ENCODE measurements at regions not wholly inside any gene's neighbourhood (a gene's known extent, or its start where the extent isn't known, plus 50 kb on each side); places are given as distances from the start of the nearest gene placed in this dataset.
A peak's percentile ranks its signal among the peaks of the same experiment; 100 is the strongest.
"Not testable (repeated sequence)": the region's sequence is repeated elsewhere in the genome, so short reads cannot be mapped to it uniquely, and the experiment has no call there.

DNA sequence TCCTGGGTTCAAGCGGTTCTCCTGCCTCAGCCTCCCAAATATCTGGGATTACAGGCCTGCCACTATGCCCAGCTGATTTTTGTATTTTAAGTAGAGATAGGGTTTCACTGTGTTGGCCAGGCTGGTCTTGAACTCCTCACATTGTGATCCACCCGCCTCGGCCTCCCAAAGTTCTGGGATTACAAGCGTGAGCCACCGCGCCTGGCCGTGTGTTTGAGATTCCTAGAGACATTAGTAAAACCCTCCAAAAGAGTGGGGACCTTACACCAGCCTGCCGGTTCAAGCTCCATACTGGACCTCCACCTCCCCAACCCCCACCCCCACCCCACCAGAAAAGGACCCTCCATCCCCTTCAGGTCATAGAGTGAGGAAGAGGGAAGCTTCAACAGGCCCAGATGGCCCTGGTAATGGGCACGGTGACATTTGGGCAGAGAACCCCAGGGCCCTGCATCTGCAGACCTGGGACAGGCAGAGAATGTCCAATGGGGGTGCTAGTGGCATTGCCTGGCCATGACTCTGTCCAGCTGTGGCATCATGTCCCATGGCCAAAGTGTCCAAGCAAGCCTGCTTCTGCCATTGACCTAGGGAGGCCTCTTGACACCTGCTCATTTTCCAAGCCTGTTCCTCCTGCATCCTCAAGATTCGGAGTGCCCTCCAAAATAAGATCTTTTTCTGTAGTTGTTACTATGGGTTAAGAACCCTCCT, 108.9 kb upstream of the KLF13 start:
- DNase-seq (ENCODE audit: low spot score) (no peak), FAIRE-seq (no peak)

DNA sequence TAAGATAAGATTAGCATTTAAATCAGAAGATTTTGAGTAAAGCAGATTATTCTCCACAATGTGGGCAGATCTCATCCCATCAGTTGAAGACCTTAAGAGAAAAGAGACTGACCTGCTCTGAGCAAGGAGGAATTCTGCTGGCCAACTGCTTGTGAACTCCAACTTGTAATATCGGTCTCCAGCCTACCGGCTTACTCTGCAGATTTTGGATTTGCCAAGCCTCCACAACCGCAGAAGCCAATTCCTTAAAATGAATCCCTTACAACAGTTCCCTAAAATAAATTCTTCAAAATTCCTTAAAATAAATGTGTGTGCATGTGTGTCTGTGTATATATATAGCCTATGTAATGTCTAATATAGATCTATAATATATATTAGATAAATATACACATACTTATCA, 107.4 kb upstream of the KLF13 start:
- DNase-seq (ENCODE audit: low spot score) = no peak
- FAIRE-seq = no peak

DNA sequence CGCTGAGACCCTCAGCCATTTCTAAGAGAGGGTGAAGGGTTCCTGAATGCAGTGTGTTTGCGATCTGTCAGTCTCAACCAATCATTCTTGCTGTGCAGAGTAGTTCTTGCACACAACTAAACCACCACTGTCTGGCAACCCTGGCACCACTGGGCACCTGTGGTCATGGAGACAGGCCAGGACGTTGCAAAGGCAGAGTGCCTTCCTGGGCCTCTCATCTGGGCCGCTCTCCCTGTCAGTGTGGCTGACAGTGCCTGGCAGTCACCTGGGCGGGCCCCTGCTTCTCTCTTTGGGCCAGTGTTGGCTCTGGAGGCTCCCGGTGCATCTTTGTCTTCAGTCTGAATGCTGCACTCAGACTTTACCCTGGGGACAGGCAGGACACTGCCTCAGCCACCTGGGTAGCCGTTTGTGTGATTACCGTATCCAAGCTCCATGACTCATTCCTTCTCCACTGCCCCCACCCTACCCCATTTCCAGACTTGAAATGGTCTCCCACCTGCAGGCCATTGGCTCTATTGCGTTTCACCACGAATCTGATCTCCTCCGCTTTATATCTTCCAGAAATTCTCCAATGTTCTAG, 104.6 kb upstream of the KLF13 start:
- no peak for DNase-seq (ENCODE audit: low spot score)
- FAIRE-seq = no peak

DNA sequence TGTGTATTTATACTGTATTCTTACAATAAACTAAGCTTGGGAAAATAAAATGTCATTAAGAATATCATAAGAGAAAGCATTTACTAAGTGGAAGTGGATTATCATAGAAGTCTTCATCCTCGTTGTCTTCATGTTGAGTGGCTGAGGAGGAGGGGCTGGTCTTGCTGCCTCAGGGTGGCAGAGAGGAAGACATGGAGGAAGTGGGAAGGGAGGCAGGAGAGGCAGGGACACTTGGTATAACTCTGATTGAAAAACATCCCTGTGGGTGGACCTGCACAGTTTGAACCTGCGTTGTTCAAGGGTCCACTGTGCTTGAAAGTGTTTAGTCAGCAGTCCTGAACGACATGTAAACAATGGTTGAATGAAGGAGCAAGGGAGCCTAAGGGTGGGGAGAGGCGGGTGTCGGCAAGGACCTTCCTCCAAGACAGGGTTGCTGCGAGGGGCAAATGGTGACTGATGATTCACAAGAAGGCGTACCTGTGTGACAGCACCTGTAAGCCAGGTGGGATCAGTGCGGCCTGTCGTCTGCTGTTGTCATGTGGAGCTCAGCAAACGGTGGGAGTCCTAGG, 103.8 kb upstream of the KLF13 start:
- DNase-seq (ENCODE audit: low spot score) = no peak
- no peak for FAIRE-seq

DNA sequence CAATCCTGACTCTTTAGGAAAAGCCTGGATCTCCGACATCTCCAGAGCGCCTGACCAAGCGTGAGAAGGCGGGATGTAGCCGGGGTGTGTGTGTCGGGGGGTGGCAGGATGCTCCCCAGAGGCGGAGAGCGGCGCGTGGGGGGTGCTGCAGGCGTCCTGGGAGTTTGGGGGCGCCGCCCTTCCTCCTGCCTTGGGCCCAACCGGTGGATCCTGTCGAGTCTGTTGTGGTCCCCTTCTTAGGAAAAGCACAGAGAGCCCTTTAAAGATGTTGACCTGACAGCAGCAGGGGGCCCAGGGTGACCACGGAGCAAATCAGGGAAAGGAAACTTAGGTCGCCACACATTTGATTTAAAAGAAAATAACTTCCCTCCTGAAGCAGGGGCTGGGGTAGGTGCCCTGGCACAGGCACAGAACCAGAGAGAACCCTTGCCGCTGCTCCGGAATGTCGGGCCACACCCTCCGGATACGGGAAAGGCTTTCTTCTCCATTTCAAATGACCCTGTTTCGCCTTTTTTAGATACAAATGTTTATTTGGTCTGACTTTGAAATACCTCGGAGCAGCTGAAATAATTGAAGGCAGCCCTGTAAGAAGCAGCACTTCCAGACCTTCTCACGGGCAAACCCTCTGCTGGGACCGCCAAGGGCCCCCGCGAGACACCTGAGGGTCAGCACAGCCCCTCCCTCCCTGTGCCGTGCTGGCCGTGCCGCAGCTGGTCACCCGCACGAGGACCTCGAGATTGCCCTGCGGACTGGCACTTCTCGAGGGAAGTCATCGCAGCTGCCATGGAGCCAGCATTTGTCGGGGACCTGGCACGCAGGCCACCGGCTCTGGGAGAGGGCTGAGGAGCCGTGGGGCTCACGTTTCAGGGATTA, 102.9 kb upstream of the KLF13 start:
- FAIRE-seq = no peak
- no peak for DNase-seq (ENCODE audit: low spot score)

DNA sequence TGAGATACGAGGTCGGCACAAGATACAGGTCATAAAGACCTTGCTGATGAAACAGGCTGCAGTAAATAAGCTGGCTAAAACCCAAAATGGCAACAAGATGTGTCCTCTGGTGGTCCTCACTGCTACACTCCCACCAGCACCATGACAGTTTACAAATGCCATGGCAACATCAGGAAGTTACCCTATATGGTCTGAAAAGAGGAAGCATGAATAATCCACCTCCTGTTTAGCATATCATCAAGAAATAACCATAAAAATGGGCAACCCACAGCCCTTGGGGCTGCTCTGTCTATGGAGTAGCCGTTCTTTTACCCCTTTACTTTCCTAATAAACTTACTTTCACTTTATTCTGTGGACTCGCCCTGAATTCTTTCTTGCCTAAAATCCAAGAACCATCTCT, 102.0 kb upstream of the KLF13 start:
- DNase-seq (ENCODE audit: low spot score); FAIRE-seq: not testable (repeated sequence)

DNA sequence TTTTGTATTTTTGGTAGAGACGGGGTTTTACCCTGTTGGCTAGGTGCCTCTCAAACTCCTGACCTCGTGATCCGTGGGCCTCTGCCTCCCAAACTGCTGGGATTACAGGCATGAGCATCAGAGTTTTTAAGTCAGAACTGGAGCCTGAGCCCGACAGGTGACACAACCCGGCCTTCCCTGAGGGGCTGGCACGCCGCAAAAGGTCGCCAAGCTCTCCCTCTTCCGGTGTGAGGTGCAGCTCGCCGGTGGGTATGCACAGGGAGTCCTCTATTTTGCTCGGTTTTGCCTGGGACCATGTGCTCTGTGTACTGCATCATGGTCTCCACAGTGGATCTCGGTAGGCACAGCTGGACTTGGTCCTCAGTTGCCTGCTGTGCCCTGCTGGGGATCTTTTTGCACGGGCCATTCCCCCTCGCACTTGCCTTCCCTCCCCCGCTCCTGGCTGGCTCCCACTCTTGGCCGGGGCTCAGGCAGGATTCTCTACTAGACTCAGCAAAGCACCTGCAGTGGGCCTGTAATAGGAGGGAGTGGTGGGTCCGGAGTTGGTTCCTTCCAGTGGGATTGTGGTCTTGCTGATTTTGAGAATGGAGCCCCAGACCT, 101.2 kb upstream of the KLF13 start:
- DNase-seq (ENCODE audit: low spot score) (no peak), FAIRE-seq (no peak)

DNA sequence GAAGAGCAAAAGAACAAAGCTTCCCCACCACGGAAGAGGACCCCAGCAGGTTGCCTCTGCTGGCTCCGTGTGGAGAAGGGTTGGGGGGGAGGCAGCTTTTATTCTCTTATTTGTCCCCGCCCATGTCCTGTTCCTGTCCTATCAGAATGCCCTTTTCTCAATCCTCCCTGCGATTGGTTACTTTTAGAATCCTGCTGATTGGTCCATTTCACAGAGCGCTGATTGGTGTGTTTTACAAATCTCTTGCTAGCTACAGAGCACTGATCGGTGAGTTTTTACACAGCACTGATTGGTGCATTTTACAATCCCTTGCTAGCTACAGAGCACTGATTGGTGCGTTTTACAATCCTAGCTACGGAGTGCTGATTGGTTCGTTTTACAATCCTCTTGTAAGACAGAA, 100.6 kb upstream of the KLF13 start:
- DNase-seq (ENCODE audit: low spot score) = no peak
- FAIRE-seq = no peak

DNA sequence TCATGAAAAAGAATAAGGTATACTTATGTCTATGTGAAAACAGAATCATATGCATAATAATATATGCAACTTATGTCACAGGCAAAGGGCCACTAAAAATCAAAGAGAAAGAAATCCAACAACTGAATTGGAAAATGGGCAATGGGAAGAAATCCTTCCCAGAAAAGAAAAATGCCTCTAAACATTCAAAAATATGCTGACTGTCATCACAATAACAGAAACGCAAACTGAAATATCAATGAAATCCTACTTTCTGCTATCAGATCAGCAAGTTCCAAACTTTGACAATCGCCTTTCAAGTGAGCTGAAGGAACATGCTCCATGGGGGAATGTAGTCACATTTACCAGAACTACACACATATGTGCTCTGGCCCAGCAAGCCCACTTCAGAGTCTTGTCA, 99.4 kb upstream of the KLF13 start:
- DNase-seq (ENCODE audit: low spot score) = no peak
- FAIRE-seq = no peak

DNA sequence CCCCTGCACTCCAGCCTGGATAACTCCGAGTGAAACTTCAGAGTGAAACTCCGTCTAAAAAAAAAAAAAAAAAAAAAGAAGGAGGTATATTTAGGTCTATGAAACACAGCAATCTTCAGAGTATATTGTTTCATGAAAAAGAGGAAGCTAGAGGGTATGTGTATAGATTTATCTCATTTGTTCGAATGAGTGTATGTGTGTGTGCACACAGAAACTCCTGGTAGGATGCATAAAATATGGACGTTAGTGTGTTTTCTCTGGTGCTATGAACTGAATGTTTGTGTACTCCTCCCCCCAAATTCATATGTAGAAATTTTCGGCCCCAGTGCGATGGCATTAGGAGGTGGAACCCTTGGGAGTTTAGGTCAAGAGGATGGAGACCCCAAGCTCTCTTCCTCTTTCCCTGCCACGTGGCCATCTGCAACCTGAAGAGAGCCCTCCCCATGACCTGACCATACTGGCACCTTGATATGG, 98.6 kb upstream of the KLF13 start:
- DNase-seq (ENCODE audit: low spot score) (no peak), FAIRE-seq (no peak)

DNA sequence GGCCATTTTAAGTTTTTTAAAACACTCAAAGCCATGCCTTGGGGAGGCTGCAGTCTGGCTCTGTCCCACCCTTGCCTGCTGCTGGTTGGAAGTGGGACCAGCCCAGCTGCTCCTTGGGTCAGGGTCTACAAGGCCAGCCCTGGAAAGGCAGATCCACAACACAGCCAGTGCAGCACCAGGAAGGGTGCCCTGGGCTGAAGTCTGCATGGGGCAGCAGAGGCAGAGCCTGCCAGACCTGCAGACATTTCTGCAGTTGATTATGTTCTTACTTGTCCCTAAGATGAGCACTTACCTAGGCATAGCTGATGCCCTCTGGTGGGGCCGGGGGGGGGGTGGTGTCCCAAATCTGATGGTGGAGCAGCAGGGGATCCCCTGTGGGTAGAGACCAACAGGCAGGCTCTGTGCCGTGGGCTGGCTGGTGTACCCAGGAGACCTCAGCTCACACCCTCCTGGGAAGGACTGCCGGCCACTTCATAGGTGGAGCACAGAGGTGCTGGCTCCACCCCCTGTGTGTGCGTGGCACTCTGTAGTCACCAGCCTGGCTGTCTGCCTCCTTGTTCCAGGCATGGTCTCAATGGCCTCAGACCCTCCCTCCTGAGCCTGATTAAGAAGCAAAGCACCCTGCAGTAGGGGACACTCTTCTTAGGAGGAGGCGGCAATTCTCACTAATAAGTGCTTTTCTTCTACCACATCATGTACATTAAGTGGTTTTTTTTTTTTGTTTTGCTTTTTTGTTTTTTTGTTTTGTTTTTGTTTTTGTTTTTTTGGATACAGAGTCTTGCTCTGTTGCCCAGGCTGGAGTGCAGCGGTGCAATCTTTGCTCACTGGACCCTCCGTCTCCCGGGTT, 97.4 kb upstream of the KLF13 start:
- no peak for DNase-seq (ENCODE audit: low spot score)

DNA sequence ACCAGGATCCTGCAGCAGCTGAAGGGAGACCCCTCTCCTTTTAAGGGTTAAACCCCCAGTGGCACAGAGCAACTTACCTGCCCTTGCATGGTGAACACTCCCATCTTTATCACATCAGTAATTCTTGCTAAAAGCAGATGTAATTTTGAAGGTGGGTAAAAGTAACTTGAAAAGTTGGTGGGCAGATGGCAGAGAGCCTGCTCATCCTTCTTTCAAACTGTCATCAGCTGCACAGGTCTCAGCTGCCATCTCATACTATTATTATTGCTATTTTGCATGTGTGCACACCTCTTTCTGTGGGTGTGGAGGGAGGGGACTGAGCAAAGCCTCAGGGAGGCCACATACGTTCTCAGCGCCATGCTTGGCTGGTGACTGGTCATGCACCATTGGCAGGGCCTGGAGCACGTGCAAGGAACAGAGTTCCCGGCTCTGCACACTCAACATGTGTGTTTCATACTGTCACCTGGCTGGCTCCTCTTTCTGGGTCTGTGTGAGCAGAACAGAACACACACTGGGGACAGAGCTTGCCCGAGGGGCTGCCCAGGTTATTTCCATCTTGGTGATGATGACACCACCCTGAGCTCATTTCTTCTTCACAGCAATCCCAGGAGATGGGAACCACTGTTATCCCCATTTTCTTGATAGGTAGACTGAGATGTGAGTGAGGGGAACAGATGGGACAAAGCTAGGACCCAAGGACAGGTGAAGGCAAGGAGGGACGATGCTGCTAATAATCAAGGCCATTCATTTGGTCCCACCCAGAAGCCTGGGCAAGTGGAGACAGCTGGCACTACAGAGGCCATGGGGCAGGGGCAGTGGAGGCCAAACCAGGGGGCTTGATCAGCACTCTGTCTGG, 95.8 kb upstream of the KLF13 start:
- FAIRE-seq = no peak
- DNase-seq (ENCODE audit: low spot score) = no peak

More for the DNA sequence above, 97.4 kb upstream of the KLF13 start:
- FAIRE-seq = no peak

DNA sequence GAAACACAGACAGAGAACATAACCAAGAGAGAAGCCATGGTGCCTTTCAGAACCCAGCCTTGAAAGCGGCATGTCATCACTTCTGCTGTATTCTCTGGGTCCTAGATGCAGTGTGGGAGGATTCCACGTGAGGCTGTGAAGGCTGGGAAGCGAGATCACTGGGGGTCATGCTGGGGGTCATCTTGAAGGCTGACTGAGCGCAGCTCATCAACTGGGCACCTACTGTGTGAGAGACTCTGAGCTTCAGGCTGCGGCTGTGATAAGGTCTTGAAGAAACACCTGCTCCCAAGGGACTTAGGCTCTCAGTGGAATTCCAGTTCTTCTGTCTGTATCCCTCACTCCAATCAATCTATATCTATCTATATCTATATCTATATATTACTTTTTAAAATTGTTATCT, 91.8 kb upstream of the KLF13 start:
- FAIRE-seq (no peak), DNase-seq (ENCODE audit: low spot score) (no peak)

DNA sequence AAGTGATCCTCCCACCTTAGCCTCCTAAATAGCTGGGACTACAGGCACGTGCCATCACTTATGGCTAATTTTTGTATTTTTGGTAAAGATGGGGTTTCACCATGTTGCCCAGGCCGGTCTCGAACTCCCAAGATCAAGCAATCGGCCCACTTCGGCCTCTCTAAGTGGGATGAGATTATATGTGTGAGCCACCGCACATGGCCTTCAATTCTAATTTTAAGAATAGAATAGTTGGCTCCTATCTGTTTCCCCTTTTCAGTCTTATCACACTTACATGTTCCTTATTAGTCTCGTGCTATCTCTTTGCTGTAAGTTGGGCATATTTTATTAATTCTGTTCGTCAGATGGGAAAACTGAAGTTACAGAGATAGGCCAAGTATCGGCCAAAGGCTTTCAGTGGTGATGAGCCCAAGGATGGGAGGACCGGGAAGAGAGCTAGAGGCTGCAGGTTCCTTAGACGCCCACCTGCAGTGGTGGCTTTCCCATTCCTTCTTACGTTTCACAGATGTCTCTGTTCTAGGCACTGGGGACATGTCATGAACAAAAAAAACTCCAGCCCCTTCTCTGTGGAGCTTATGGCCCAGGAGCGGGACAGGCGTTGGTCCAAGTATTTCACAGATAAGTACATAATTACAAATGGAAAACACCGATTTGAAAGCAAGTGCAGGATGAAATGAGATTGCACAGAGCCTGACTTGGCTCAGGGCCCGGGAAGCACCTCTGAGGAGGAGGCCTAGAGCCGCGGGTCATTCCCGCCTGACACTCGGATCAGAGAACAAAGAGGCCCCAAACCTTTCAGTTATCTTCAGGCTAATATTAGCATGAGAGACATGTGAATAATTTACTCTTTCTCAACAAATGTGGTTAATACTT, 91.1 kb upstream of the KLF13 start:
- FAIRE-seq (no peak), DNase-seq (ENCODE audit: low spot score) (no peak)

DNA sequence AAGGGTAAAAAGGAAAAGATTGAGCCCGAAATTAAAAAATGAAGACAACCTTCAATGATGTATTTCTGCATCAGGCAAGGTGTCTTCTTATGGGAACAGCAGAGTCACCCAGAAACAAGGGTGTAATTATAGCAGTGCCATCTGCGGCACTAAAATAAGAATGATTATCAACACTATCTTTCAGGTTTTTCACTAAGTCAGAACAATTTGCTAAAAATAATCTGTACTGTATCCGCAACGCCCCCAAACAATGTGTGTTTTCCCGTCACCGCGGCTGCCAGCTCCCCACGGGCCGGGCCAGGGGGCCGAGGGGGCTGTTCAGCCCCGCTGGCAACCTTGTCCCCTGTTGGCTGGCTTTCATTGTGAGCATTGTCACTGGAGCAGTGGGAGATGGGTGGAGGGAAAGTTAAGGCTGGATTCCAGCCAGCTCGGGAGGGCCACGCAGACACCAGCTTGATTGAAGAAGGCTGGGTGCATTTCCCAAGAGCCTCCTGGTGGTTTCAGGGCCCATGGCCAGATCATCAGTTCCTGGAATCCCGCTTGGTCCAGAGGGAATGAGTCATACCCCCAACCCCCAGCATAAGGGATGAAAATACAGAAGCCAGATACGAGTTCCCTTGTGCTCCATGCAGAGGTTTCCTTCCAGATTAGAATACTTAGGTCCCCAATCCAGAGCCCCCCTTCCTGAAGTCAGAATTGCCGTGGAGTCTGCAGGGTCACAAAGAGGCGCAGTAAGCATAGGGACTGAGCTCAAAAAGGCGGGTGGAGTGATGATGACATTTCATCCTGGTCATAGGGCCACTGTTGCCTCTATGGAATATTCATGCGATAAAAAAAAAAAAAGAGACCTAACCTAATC, 90.2 kb upstream of the KLF13 start:
- DNase-seq (ENCODE audit: low spot score) = peak; percentile 39
- peak; percentile 71 for FAIRE-seq

DNA sequence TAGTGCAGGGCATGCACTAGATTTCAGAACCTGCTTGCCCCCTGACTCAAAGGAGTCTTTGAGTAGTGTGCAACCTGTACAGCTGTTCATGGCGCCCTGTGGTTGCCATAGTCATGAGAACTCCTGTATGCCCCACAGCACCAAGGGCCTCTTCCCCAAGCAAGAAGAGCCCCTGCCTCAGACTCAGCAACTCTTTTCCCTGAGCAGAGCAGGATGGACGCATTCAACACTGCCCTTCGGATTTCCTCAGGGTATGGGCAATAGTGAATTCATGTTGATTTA, 89.7 kb upstream of the KLF13 start:
- FAIRE-seq (no peak), DNase-seq (ENCODE audit: low spot score) (no peak)

DNA sequence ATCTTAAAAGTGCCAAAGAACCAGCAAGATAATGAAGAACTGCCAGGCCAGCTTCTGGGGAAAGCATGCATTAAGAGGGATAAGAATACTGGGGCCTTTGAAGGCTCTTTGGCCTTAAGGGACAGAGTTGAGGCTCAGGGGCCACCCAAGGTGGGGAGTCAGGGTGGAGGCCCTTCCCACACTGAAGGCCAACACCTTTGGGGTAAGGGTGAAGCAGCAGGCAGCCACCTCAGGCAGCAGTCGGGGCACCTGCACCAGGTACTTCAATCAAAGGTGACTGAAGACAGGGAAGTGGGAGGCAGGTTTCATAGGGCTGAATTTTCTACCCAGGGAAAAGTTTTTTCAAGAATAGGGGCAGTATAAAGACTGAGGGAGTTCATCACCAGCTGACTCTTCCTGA, 87.7 kb upstream of the KLF13 start:
- FAIRE-seq = no peak
- no peak for DNase-seq (ENCODE audit: low spot score)

DNA sequence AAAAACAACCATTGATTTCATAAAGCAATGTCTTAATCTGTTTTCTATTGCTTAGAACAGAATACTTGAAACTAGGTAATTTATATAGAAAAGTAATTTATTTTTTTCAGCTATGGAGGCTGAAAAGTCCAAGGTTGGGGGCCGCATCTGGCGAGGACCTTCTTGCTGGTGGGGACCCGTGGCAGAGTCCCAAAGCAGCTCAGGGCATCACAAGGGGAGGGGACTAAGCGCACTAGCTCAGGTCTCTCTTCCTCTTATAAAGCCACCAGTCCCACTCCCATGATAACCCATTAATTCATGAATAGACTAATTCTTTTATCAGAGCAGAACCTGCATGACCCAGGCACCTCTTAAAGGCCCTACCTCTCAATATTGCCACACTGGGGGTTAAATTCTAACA, 87.2 kb upstream of the KLF13 start:
- DNase-seq (ENCODE audit: low spot score) (no peak), FAIRE-seq (no peak)
